ENCODE measurements at regions not wholly inside any gene's neighbourhood (a gene's known extent, or its start where the extent isn't known, plus 50 kb on each side); places are given as distances from the start of the nearest gene placed in this dataset.

GRCh38 chr21:25459365-25459764 lies 147.9 kb downstream of the MRPL39 start:
- no TSS peak for BruUV-seq (replicated peaks)
- no peak overlapping the region for H2AK9ac ChIP-seq (replicated peaks; ENCODE audit: low read depth, low read length, poor library complexity)
- H2BK120ac ChIP-seq (ENCODE audit: low read depth, low read length): no peak overlapping the region
- POLR2A ChIA-PET (ENCODE audit: unreplicated experiment): no interaction called here
- H4K5ac ChIP-seq (ENCODE audit: low read depth, low read length): no peak overlapping the region
- no peak overlapping the region for H4K8ac ChIP-seq (ENCODE audit: low read depth in 2 of 2, low read length in 2 of 2)
- ATAC-seq (ENCODE audit: low read depth) (no peak), DNase-seq (no peak)
- H3K36me3 ChIP-seq (ENCODE audit: control insufficient read depth, insufficient read depth, low read length): no peaks in the 10 kb centered on the region
- H3K14ac ChIP-seq (replicated peaks; ENCODE audit: low read depth, low read length): no peak overlapping the region
- no peak overlapping the region for H3K9ac ChIP-seq (ENCODE audit: low read depth, low read length)
- no peaks in the 10 kb centered on the region for H3K27me3 ChIP-seq (ENCODE audit: control insufficient read depth, insufficient read depth, low read length)
- intact Hi-C loops (cut with micrococcal nuclease) (no loop called here), in situ Hi-C loops (cut with MboI; ENCODE audit: low sequenced_read_pairs) (no loop called here), dilution Hi-C loops (cut with HindIII; ENCODE audit: low sequenced_read_pairs, unreplicated experiment) (no loop called here)
- H2AK5ac ChIP-seq (ENCODE audit: low read depth, low read length): no peak overlapping the region
- TF ChIP-seq MAZ (IDR thresholded peaks at IDR 0.05; ENCODE audit: borderline replicate concordance, low read depth, low read length): no peak
- no peak for TF ChIP-seq CTCF (conservative IDR thresholded peaks at IDR 0.05; ENCODE audit: low read depth, low read length)
- TF ChIP-seq SMC3 (IDR thresholded peaks at IDR 0.05; ENCODE audit: low read depth, low read length): no peak
- no peak for TF ChIP-seq RCOR1 (IDR thresholded peaks at IDR 0.05; ENCODE audit: insufficient replicate concordance, low read length)
- TF ChIP-seq ELK1 (IDR thresholded peaks at IDR 0.05; ENCODE audit: borderline replicate concordance, low read depth, low read length): no peak
- TF ChIP-seq MAFK (IDR thresholded peaks at IDR 0.05; ENCODE audit: low read depth, low read length): no peak
- TF ChIP-seq BHLHE40 (IDR thresholded peaks at IDR 0.05; ENCODE audit: low read depth, low read length): no peak
- no peak overlapping the region for H2BK20ac ChIP-seq (ENCODE audit: low read depth, low read length)
- no peaks in the 10 kb centered on the region; the same call in 1 of the 2 replicates for H3K9me1 ChIP-seq (ENCODE audit: insufficient read depth, low read length)
- CTCF ChIA-PET: no interaction called here
- H3K4ac ChIP-seq (ENCODE audit: low read depth, low read length): no peak overlapping the region
- no peaks in the 10 kb centered on the region for H3K9me3 ChIP-seq (ENCODE audit: control insufficient read depth, insufficient read depth, low read length)
- H3K27ac ChIP-seq (ENCODE audit: insufficient read depth, low read length): no peak overlapping the region
- no peak overlapping the region for H2AFZ ChIP-seq (replicated peaks; ENCODE audit: low read length, poor library complexity)
- H3K4me2 ChIP-seq (ENCODE audit: low read depth, low read length): no peak overlapping the region
- no peak overlapping the region for H3K56ac ChIP-seq (ENCODE audit: extremely low read depth, insufficient read depth, low read length)
- H3K4me3 ChIP-seq (ENCODE audit: insufficient read depth, low read depth, low read length): no peak overlapping the region
- no peaks in the 10 kb centered on the region for H3K4me1 ChIP-seq (ENCODE audit: control insufficient read depth, insufficient read depth, low read length)
- H3K23ac ChIP-seq (ENCODE audit: low read depth, low read length): no peak overlapping the region
- no peak overlapping the region for H2BK5ac ChIP-seq (ENCODE audit: low read depth, low read length, poor library complexity, severe bottlenecking)
- no peaks in the 10 kb centered on the region for H3K79me1 ChIP-seq (ENCODE audit: low read depth in 1 of 2, low read length in 2 of 2)
- no peak overlapping the region for H2BK15ac ChIP-seq (ENCODE audit: low read depth, low read length)
- no peak overlapping the region for H4K91ac ChIP-seq (ENCODE audit: insufficient read depth, low read depth, low read length)
- H3K18ac ChIP-seq (ENCODE audit: low read depth, low read length): no peak overlapping the region
- no peaks in the 10 kb centered on the region for H4K20me1 ChIP-seq (ENCODE audit: insufficient read depth, low read length)

All from IMR-90 (cell line).